ENCODE measurements at regions not wholly inside any gene's neighbourhood (a gene's known extent, or its start where the extent isn't known, plus 50 kb on each side); places are given as distances from the start of the nearest gene placed in this dataset.

DNA sequence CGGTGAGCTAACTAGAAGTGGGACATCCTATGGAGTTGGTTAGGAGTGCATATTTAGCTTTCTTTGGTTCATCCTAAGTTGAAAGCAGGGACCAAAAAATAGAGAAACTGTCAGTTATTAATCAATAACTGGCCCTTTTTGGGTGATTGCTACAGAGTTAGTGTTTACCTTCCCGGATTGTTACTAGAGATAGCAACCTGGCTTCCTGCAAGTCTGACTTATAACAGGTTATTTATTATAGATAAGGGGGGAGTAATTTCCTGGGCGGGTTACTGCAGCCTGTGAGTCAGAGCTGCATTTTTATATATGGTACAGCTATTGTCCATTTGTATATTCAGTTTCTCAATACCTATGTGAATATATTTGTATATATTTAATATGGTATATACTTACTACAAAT is 522.0 kb downstream of the MFSD1 start:
- H3K4me3 ChIP-seq = no peak overlapping the region
- H3K27me3 ChIP-seq = no peaks in the 10 kb centered on the region
- no peak for DNase-seq
- H3K27ac ChIP-seq = no peak overlapping the region
- TF ChIP-seq CTCF (IDR thresholded peaks at IDR 0.05) = no peak
- intact Hi-C loops (cut with DNase I) = loop anchor here in 6 of 10 donors (2.0 to 10.0 kb wide), 4 partner anchors 478 to 683 kb away; no protein-coding TSS in a partner anchor
- H3K9me3 ChIP-seq = no peaks in the 10 kb centered on the region
- ATAC-seq = no peak
- H3K36me3 ChIP-seq = no peaks in the 10 kb centered on the region
- H3K4me1 ChIP-seq = no peaks in the 10 kb centered on the region
- WGBS, 2 donors = 77 to 86% methylated on average over 3 of the region's 3 CpGs

DNA sequence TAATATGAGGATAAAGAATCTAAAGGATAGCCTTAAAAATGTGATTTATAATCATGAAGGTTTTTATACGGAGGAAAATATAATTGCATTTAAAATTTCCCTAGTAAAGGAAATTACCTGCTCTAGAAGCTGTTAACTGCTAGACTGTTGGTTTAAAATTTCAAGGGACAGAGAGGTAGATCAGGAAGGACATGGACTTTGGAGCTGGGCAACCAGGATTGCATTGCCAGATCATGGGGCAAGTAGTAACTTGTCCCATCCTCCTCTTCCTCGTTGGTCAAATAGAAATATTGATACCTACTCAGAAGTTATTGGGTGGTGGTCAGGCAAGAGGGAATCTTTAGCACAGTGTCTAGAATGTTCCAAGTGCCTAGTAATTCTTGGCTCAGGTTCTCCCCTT is 525.1 kb downstream of the MFSD1 start:
- intact Hi-C loops (cut with DNase I) = loop anchor here in 3 of 10 donors (10.0 kb wide), 1 partner anchor 478 kb away; no protein-coding TSS in a partner anchor
- no peak overlapping the region for H3K4me3 ChIP-seq
- ATAC-seq = no peak
- no peaks in the 10 kb centered on the region for H3K9me3 ChIP-seq
- no peak for TF ChIP-seq CTCF (IDR thresholded peaks at IDR 0.05)
- DNase-seq = no peak
- H3K36me3 ChIP-seq = no peaks in the 10 kb centered on the region
- no peaks in the 10 kb centered on the region for H3K4me1 ChIP-seq
- no peak overlapping the region for H3K27ac ChIP-seq
- no peaks in the 10 kb centered on the region for H3K27me3 ChIP-seq
- 65 to 69% methylated on average over 2 of the region's 2 CpGs for WGBS, 2 donors

- H3K27ac ChIP-seq = no peak overlapping the region
- peaks cover 0 to 11% (median 0%) of the 10 kb centered on the region in 11 donors for H3K9me3 ChIP-seq
- TF ChIP-seq CTCF (IDR thresholded peaks at IDR 0.05) = no peak
- intact Hi-C loops (cut with DNase I) = no loop called here
- no peaks in the 10 kb centered on the region for H3K4me1 ChIP-seq
- no peaks in the 10 kb centered on the region for H3K36me3 ChIP-seq
- DNase-seq (no peak), ATAC-seq (no peak)
- H3K4me3 ChIP-seq = no peak overlapping the region
- no peaks in the 10 kb centered on the region for H3K27me3 ChIP-seq
These were observed 530.8 kb downstream of the MFSD1 start for GRCh38 chr3:159332535-159333099.

DNA sequence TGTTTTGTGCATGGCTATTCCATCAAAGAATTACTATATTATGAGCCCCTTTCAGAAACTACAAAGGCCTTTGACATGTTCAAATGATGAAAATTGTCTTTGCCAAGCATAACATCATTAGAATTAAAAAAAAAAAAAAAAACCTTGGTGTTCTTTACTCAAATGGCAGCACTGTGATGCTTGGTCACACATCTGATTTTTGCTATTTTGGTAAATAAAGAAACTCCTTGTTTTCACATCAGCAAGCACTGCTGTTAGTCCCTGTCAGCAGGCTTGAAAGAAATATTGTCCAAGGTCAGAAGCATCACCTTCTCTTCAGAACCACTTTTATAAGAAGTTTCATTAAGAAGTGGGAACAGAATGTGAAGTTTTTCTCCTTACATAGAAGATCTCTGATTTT is 537.3 kb downstream of the MFSD1 start:
- Histone ChIP-seq H3K27ac (no peak overlapping the region), H3K4me1 (no peaks in the 10 kb centered on the region)
- intact Hi-C loops (cut with DNase I) = no loop called here

More for the DNA sequence above, 537.3 kb downstream of the MFSD1 start:
- peaks cover 0 to 35% (median 16%) of the 10 kb centered on the region in 11 donors for H3K9me3 ChIP-seq
- ATAC-seq (no peak), DNase-seq (no peak)
- TF ChIP-seq CTCF (IDR thresholded peaks at IDR 0.05) = no peak
- no peaks in the 10 kb centered on the region for H3K36me3 ChIP-seq
- H3K4me3 ChIP-seq = no peak overlapping the region
- H3K27me3 ChIP-seq = no peaks in the 10 kb centered on the region
